OCI-LY1 (cell line): ENCODE measurements at regions not wholly inside any gene's neighbourhood (a gene's known extent, or its start where the extent isn't known, plus 50 kb on each side); places are given as distances from the start of the nearest gene placed in this dataset.

Experiments
- H2AFZ ChIP-seq: fragments of 200-600 bp; sonication (generic), shearing (Covaris generic); 2 replicates; pipeline ENCODE4 v1.6.0; 2014; ENCODE audit warnings: antibody characterized with exemption, mild to moderate bottlenecking, low read length
- H3F3A ChIP-seq: fragments of 200-600 bp; sonication (generic), shearing (Covaris generic); 2 replicates; pipeline ENCODE4 v1.6.0; 2014; ENCODE audit warnings: mild to moderate bottlenecking, antibody characterized with exemption, low read length, moderate library complexity; ENCODE audit not compliant: insufficient read depth
- H3K27ac ChIP-seq: fragments of 200-600 bp; sonication (generic); 2 replicates; pipeline ENCODE4 v1.5.1; 2014; ENCODE audit warnings: low read length, mixed run types, mild to moderate bottlenecking, low read depth; ENCODE audit not compliant: poor library complexity, severe bottlenecking
- H3K27me3 ChIP-seq: fragments of 200-600 bp; sonication (generic); 2 replicates; pipeline ENCODE4 v1.6.0; 2014; ENCODE audit warnings: antibody characterized with exemption, mild to moderate bottlenecking, low read length, moderate library complexity; ENCODE audit not compliant: insufficient read depth
- H3K36me3 ChIP-seq: fragments of 200-600 bp; sonication (generic); 2 replicates; pipeline ENCODE4 v1.6.1; 2014; ENCODE audit warnings: mild to moderate bottlenecking, antibody characterized with exemption, low read length, moderate library complexity, mixed read lengths; ENCODE audit not compliant: insufficient read depth
- H3K4me1 ChIP-seq: fragments of 200-600 bp; sonication (generic); 2 replicates; pipeline ENCODE4 v1.5.1; 2014; ENCODE audit warnings: mild to moderate bottlenecking, low read length, moderate library complexity; ENCODE audit not compliant: insufficient read depth, severe bottlenecking
- H3K4me2 ChIP-seq: fragments of 200-600 bp; sonication (generic), shearing (Covaris generic); 2 replicates; pipeline ENCODE4 v1.6.1; 2014; ENCODE audit warnings: low read length
- H3K4me3 ChIP-seq: fragments of 200-600 bp; sonication (generic); 2 replicates; pipeline ENCODE4 v1.5.1; 2014; ENCODE audit warnings: low read length, low read depth, mild to moderate bottlenecking, mixed read lengths; ENCODE audit not compliant: poor library complexity, severe bottlenecking
- H3K79me2 ChIP-seq: fragments of 200-600 bp; shearing (Covaris generic); 2 replicates; pipeline ENCODE4 v1.6.1; 2016; ENCODE audit warnings: mixed run types, low read length, mixed read lengths; ENCODE audit not compliant: insufficient read depth
- H3K9ac ChIP-seq: fragments of 200-600 bp; sonication (generic), shearing (Covaris generic); 2 replicates; pipeline ENCODE4 v1.6.1; 2014; ENCODE audit warnings: mild to moderate bottlenecking, low read length, mixed read lengths
- H3K9me2 ChIP-seq: fragments of 200-600 bp; sonication (generic), shearing (Covaris generic); 2 replicates; pipeline ENCODE4 v1.6.1; 2014; ENCODE audit warnings: low read depth, mild to moderate bottlenecking, low read length, mixed read lengths
- H3K9me3 ChIP-seq: fragments of 200-600 bp; shearing (Covaris generic); 2 replicates; pipeline ENCODE4 v1.6.1; 2014; ENCODE audit warnings: low read length, mixed read lengths
- H4K20me1 ChIP-seq: fragments of 200-600 bp; sonication (generic), shearing (Covaris generic); 2 replicates; pipeline ENCODE4 v1.6.0; 2016; ENCODE audit warnings: mild to moderate bottlenecking, low read length; ENCODE audit not compliant: insufficient read depth
- EZH2 ChIP-seq: fragments of 200-600 bp; sonication (generic), shearing (Covaris generic); IDR thresholded peaks from 2 replicates; pipeline ENCODE4 v1.8.0; 2017; ENCODE audit warnings: borderline replicate concordance, mixed run types, mild to moderate bottlenecking, antibody characterized with exemption, low read length, moderate library complexity, mixed read lengths
- TF ChIP-seq, protein P1 (sequence below): fragments of 200-600 bp; sonication (generic), shearing (Covaris generic); IDR thresholded peaks from 2 replicates; pipeline ENCODE4 v1.5.1; 2017; ENCODE audit warnings: mild to moderate bottlenecking, antibody characterized with exemption, low read length, moderate library complexity, mixed read lengths

- Histone ChIP-seq H3K27ac (no peak overlapping the region), H3K9ac (no peak overlapping the region), H3F3A (no peaks in the 10 kb centered on the region), H3K36me3 (no peaks in the 10 kb centered on the region), H3K9me3 (no peaks in the 10 kb centered on the region), H3K79me2 (no peaks in the 10 kb centered on the region), H4K20me1 (no peaks in the 10 kb centered on the region), H2AFZ (no peak overlapping the region), H3K4me1 (no peaks in the 10 kb centered on the region), H3K27me3 (no peaks in the 10 kb centered on the region), H3K4me3 (no peak overlapping the region), H3K9me2 (no peaks in the 10 kb centered on the region), H3K4me2 (no peak overlapping the region)
- TF ChIP-seq, protein P1, sequence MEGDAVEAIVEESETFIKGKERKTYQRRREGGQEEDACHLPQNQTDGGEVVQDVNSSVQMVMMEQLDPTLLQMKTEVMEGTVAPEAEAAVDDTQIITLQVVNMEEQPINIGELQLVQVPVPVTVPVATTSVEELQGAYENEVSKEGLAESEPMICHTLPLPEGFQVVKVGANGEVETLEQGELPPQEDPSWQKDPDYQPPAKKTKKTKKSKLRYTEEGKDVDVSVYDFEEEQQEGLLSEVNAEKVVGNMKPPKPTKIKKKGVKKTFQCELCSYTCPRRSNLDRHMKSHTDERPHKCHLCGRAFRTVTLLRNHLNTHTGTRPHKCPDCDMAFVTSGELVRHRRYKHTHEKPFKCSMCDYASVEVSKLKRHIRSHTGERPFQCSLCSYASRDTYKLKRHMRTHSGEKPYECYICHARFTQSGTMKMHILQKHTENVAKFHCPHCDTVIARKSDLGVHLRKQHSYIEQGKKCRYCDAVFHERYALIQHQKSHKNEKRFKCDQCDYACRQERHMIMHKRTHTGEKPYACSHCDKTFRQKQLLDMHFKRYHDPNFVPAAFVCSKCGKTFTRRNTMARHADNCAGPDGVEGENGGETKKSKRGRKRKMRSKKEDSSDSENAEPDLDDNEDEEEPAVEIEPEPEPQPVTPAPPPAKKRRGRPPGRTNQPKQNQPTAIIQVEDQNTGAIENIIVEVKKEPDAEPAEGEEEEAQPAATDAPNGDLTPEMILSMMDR, result no peak
- no peak for TF ChIP-seq EZH2
Measured at GRCh38 chr2:7660816-7661215, 743.6 kb downstream of the RNF144A start.

- Histone ChIP-seq H3K27ac (no peak overlapping the region), H3K4me2 (no peak overlapping the region), H3K79me2 (no peaks in the 10 kb centered on the region), H3K4me1 (no peaks in the 10 kb centered on the region), H3F3A (no peaks in the 10 kb centered on the region), H4K20me1 (no peaks in the 10 kb centered on the region), H3K9ac (no peak overlapping the region), H2AFZ (no peak overlapping the region), H3K9me3 (no peaks in the 10 kb centered on the region), H3K9me2 (no peaks in the 10 kb centered on the region), H3K27me3 (no peaks in the 10 kb centered on the region), H3K4me3 (no peak overlapping the region), H3K36me3 (no peaks in the 10 kb centered on the region)
- TF ChIP-seq EZH2, result no peak
- TF ChIP-seq, protein P1, result no peak
Measured at GRCh38 chr2:7661502-7661901, 744.3 kb downstream of the RNF144A start.

GRCh38 chr2:7665880-7666279 is 748.7 kb downstream of the RNF144A start:
- Histone ChIP-seq H3K27ac (no peak overlapping the region), H3K4me1 (no peaks in the 10 kb centered on the region), H3K9me2 (no peaks in the 10 kb centered on the region), H3K79me2 (no peaks in the 10 kb centered on the region), H4K20me1 (no peaks in the 10 kb centered on the region), H3K36me3 (no peaks in the 10 kb centered on the region), H3K9me3 (no peaks in the 10 kb centered on the region), H3F3A (no peaks in the 10 kb centered on the region), H2AFZ (no peak overlapping the region), H3K27me3 (no peaks in the 10 kb centered on the region), H3K4me2 (no peak overlapping the region), H3K4me3 (no peak overlapping the region), H3K9ac (no peak overlapping the region)
- no peak for TF ChIP-seq EZH2
- TF ChIP-seq, protein P1, result no peak
